LNCAP (cell line): ENCODE measurements at regions not wholly inside any gene's neighbourhood (a gene's known extent, or its start where the extent isn't known, plus 50 kb on each side); places are given as distances from the start of the nearest gene placed in this dataset.

Experiments used
- CTCF ChIP-seq: fragments of 450-650 bp; IDR thresholded peaks from 2 replicates; pipeline ENCODE4 v1.5.1; 2017; ENCODE audit warnings: mild to moderate bottlenecking

- no peak for TF ChIP-seq CTCF
Measured at GRCh38 chr16:79543219-79543618, 57.3 kb downstream of the MAF start.

- TF ChIP-seq CTCF, result no peak
Measured at GRCh38 chr16:79542237-79542774, 58.2 kb downstream of the MAF start.

GRCh38 chr16:79540825-79541595 is 59.5 kb downstream of the MAF start:
- no peak for TF ChIP-seq CTCF

- TF ChIP-seq CTCF, result no peak
Measured at GRCh38 chr16:79537584-79537983, 63.0 kb downstream of the MAF start.

- TF ChIP-seq CTCF, result no peak
Measured at GRCh38 chr16:79536958-79537357, 63.6 kb downstream of the MAF start.

- TF ChIP-seq CTCF, result no peak
Measured at GRCh38 chr16:79535130-79535529, 65.4 kb downstream of the MAF start.

GRCh38 chr16:79534143-79534542 is 66.4 kb downstream of the MAF start:
- no peak for TF ChIP-seq CTCF
